ENCODE measurements at regions not wholly inside any gene's neighbourhood (a gene's known extent, or its start where the extent isn't known, plus 50 kb on each side); places are given as distances from the start of the nearest gene placed in this dataset.

GRCh38 chr14:28130610-28131284 is 635.8 kb upstream of the FOXG1 start:
- TF ChIP-seq EZH2phosphoT487 (IDR thresholded peaks at IDR 0.05; ENCODE audit: borderline replicate concordance, low read length) (no peak), CTCF (IDR thresholded peaks at IDR 0.05; ENCODE audit: low read depth, low read length, poor library complexity, severe bottlenecking) (no peak)

Measured in DOHH2 (cell line).